Lower lobe of right lung (tissue), 2 donors: ENCODE measurements at regions not wholly inside any gene's neighbourhood (a gene's known extent, or its start where the extent isn't known, plus 50 kb on each side); places are given as distances from the start of the nearest gene placed in this dataset.

ENCODE experiments used
- ATAC-seq, 2 donors: fragments of 200-7000 bp; cut with Tn5 transposase; one replicate each; pipeline ENCODE4 v1.9.1; 2020 to 2022; ENCODE audit warnings: mild to moderate bottlenecking in 2 of 2, moderate library complexity in 2 of 2
- DNase-seq: peaks from one replicate; pipeline ENCODE4 v3.0.0-alpha.2; 2020
- H3K27ac ChIP-seq: fragments of 200-600 bp; one replicate; pipeline ENCODE4 v1.8.0; 2022
- H3K27me3 ChIP-seq: fragments of 200-600 bp; one replicate; pipeline ENCODE4 v1.8.0; 2022; ENCODE audit warnings: low read depth
- H3K36me3 ChIP-seq: fragments of 200-600 bp; one replicate; pipeline ENCODE4 v1.8.0; 2022; ENCODE audit warnings: mild to moderate bottlenecking
- H3K4me1 ChIP-seq: fragments of 200-600 bp; one replicate; pipeline ENCODE4 v1.8.0; 2022
- H3K4me3 ChIP-seq: fragments of 200-600 bp; one replicate; pipeline ENCODE4 v1.8.0; 2022; ENCODE audit warnings: mild to moderate bottlenecking
- H3K9me3 ChIP-seq: fragments of 200-600 bp; one replicate; pipeline ENCODE4 v1.8.0; 2022
- CTCF ChIP-seq: fragments of 200-600 bp; IDR thresholded peaks from one replicate; pipeline ENCODE4 v1.8.0; 2022; ENCODE audit warnings: antibody characterized with exemption, mild to moderate bottlenecking
- intact Hi-C: fragments of 100-400 bp; cut with DNase I; formaldehyde crosslinking; loops from one replicate; pipeline ENCODE4 v1.11.0; 2022
- donor health status: DM: no; HTN: yes; CAD: no; lungs with severe emphysema.

DNA sequence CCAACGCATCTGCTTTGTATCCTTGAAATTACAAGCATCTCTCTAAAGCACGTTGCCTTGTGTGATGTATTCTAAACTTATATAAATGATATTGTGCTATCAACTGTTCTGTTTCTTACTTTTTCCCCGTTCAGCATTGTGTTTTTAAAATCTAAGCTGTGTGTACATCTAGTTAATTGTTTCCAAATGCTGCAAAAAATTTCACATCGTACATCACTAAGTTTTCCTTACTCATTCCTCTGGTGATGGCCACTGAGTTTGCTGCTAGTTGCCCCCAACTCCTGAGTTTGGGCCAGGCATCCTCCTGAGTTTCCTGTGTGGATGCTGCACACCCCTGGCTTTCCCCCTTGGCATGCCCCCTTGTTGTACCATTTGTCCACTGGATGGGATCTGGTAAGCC lies 139.7 kb downstream of the MYCN start:
- H3K9me3 ChIP-seq = no peaks in the 10 kb centered on the region
- DNase-seq = no peak
- no peak overlapping the region for H3K4me3 ChIP-seq
- H3K4me1 ChIP-seq = no peaks in the 10 kb centered on the region
- no peak for ATAC-seq
- intact Hi-C loops = no loop called here
- H3K27me3 ChIP-seq = no peaks in the 10 kb centered on the region
- H3K36me3 ChIP-seq = no peaks in the 10 kb centered on the region
- H3K27ac ChIP-seq = no peak overlapping the region
- TF ChIP-seq CTCF = no peak

GRCh38 chr2:16079637-16080036 lies 139.3 kb downstream of the MYCN start:
- TF ChIP-seq CTCF = no peak
- ATAC-seq = no peak
- no peak for DNase-seq
- Histone ChIP-seq H3K27ac (no peak overlapping the region), H3K27me3 (no peaks in the 10 kb centered on the region), H3K9me3 (no peaks in the 10 kb centered on the region), H3K4me3 (no peak overlapping the region), H3K36me3 (no peaks in the 10 kb centered on the region), H3K4me1 (no peaks in the 10 kb centered on the region)
- intact Hi-C loops = no loop called here

GRCh38 chr2:16077601-16078000 lies 137.3 kb downstream of the MYCN start:
- intact Hi-C loops = no loop called here

DNA sequence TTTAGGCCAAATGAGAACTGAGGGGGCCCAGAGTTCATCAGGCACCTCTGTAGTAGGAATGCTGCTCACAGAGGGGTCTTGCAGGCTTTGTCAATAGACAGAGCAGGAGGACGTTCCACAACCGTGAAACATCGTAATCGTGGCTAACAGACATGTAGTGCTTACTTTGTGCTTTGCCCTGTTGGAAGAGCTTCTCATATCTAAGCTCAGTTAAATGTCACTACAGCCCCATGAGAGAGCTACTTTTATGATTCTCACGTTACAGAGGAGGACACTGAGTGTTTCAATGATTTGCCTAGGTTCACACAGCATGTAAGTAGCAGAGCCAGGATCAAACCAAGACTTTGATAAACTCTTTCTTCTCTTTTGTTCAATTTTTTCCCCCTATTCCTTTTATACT lies 136.6 kb downstream of the MYCN start:
- ATAC-seq (no peak), DNase-seq (no peak)
- Histone ChIP-seq H3K36me3 (no peaks in the 10 kb centered on the region), H3K4me1 (no peaks in the 10 kb centered on the region), H3K27me3 (no peaks in the 10 kb centered on the region), H3K27ac (no peak overlapping the region), H3K9me3 (no peaks in the 10 kb centered on the region), H3K4me3 (no peak overlapping the region)
- no peak for TF ChIP-seq CTCF
- intact Hi-C loops = no loop called here

More at GRCh38 chr2:16077601-16078000, 137.3 kb downstream of the MYCN start:
- DNase-seq = no peak
- Histone ChIP-seq H3K4me3 (no peak overlapping the region), H3K27ac (no peak overlapping the region), H3K4me1 (no peaks in the 10 kb centered on the region), H3K36me3 (no peaks in the 10 kb centered on the region), H3K27me3 (no peaks in the 10 kb centered on the region), H3K9me3 (no peaks in the 10 kb centered on the region)
- ATAC-seq = no peak
- no peak for TF ChIP-seq CTCF

- Histone ChIP-seq H3K4me3 (no peak overlapping the region), H3K27me3 (no peaks in the 10 kb centered on the region), H3K27ac (no peak overlapping the region), H3K36me3 (no peaks in the 10 kb centered on the region), H3K4me1 (no peaks in the 10 kb centered on the region), H3K9me3 (no peaks in the 10 kb centered on the region)
- intact Hi-C loops = no loop called here
- no peak for TF ChIP-seq CTCF
- ATAC-seq (no peak), DNase-seq (no peak)
Measured at GRCh38 chr2:16075045-16076012, 135.0 kb downstream of the MYCN start.
